ENCODE measurements at regions not wholly inside any gene's neighbourhood (a gene's known extent, or its start where the extent isn't known, plus 50 kb on each side); places are given as distances from the start of the nearest gene placed in this dataset.
"Not testable (repeated sequence)": the region's sequence is repeated elsewhere in the genome, so short reads cannot be mapped to it uniquely, and the experiment has no call there.

DNA sequence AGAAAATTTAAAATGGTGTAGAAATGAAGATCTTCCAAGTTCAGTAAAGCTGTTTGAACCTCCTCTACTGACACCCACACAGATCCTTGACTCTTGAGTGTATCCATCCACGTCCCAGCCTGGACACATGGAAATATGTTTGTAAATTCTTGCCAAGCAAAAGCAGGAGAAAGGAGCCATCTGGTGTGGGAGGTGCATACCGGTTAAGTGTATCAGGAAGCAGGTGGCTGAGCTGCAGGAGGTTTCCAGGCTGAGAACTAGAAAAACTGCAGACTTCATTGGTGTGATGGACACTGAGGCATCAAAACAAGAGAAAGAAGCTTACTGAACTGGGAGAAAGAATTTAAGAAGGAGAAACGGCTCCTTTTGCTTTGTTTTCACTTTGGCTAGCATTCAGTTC is 229.9 kb upstream of the GRIK2 start:
- Histone ChIP-seq H3K9me3 (ENCODE audit: control extremely low read depth in 1 of 3, control insufficient read depth in 2 of 3, insufficient read depth in 1 of 3, low read length in 2 of 3) (peaks cover 0 to 5% (median 0%) of the 10 kb centered on the region in 3 donors), H4K20me1 (ENCODE audit: control insufficient read depth, insufficient read depth, low read length, poor library complexity, severe bottlenecking) (no peaks in the 10 kb centered on the region), H3K4me1 (ENCODE audit: control insufficient read depth in 2 of 2, insufficient read depth in 2 of 2, low read length in 2 of 2) (no peaks in the 10 kb centered on the region), H3K79me2 (ENCODE audit: control insufficient read depth, insufficient read depth, low read length) (no peaks in the 10 kb centered on the region), H3K27me3 (replicated peaks in 1 of 4; ENCODE audit: control extremely low read depth in 1 of 4, control insufficient read depth in 3 of 4, insufficient read depth in 4 of 4, low read length in 3 of 4) (no peaks in the 10 kb centered on the region), H3K9ac (ENCODE audit: low read length) (no peak overlapping the region), H3K27ac (ENCODE audit: low read length in 2 of 2) (no peak overlapping the region), H3K4me3 (ENCODE audit: control extremely low read depth in 1 of 5, extremely low read depth in 1 of 5, insufficient read depth in 1 of 5, low read depth in 2 of 5, low read length in 4 of 5) (no peak overlapping the region), H2AFZ (ENCODE audit: insufficient read depth, low read depth, low read length, poor library complexity, severe bottlenecking) (no peak overlapping the region), H3K4me2 (replicated peaks; ENCODE audit: low read depth, low read length, poor library complexity, severe bottlenecking) (no peak overlapping the region), H3K36me3 (replicated peaks in 1 of 2; ENCODE audit: control extremely low read depth in 1 of 2, control insufficient read depth in 1 of 2, extremely low read depth in 1 of 2, insufficient read depth in 2 of 2, low read length in 1 of 2) (no peaks in the 10 kb centered on the region)
- intact Hi-C loops (cut with micrococcal nuclease), result no loop called here
- POLR2A ChIA-PET, result no interaction called here
- CTCF ChIA-PET, result no interaction called here
- Mint-ChIP-seq H3K9me3 (ENCODE audit: insufficient read depth) (no peaks in the 10 kb centered on the region), H3K27me3 (no peaks in the 10 kb centered on the region), H3K4me3 (no peak overlapping the region), H3K4me1 (no peaks in the 10 kb centered on the region), H3K27ac (no peak overlapping the region)
- 87% methylated on average over 2 of the region's 3 CpGs for WGBS (ENCODE audit: insufficient coverage)
- DNase-seq (no peak), ATAC-seq (ENCODE audit: low read depth) (no peak)
- TF ChIP-seq, protein P1, sequence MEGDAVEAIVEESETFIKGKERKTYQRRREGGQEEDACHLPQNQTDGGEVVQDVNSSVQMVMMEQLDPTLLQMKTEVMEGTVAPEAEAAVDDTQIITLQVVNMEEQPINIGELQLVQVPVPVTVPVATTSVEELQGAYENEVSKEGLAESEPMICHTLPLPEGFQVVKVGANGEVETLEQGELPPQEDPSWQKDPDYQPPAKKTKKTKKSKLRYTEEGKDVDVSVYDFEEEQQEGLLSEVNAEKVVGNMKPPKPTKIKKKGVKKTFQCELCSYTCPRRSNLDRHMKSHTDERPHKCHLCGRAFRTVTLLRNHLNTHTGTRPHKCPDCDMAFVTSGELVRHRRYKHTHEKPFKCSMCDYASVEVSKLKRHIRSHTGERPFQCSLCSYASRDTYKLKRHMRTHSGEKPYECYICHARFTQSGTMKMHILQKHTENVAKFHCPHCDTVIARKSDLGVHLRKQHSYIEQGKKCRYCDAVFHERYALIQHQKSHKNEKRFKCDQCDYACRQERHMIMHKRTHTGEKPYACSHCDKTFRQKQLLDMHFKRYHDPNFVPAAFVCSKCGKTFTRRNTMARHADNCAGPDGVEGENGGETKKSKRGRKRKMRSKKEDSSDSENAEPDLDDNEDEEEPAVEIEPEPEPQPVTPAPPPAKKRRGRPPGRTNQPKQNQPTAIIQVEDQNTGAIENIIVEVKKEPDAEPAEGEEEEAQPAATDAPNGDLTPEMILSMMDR (IDR thresholded peaks at IDR 0.05), result no peak
- no peak for TF ChIP-seq EZH2 (IDR thresholded peaks at IDR 0.05; ENCODE audit: borderline replicate concordance, insufficient read depth, low read depth, low read length, poor library complexity, severe bottlenecking)

DNA sequence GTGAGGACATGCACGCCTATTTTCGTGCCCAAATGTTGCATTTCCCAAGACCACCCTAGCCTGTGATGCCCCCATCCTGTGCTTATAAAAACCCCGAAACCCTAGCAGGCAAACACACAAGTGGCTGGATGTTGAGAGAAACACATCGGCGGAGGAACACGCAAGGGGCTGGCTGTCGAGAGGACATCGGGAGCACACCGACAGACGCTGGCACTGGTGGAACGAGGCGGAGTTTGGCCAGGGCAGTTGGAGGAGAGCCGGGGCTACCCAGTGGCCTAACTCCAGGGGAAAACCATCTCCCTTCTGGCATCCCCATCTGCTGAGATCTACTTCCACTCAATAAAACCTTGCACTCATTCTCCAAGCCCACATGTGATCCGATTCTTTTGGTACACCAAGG is 225.9 kb upstream of the GRIK2 start:
- TF ChIP-seq, protein P1 (IDR thresholded peaks at IDR 0.05), result no peak
- no peak for TF ChIP-seq EZH2 (IDR thresholded peaks at IDR 0.05; ENCODE audit: borderline replicate concordance, insufficient read depth, low read depth, low read length, poor library complexity, severe bottlenecking)
- Histone ChIP-seq H3K4me2 (replicated peaks; ENCODE audit: low read depth, low read length, poor library complexity, severe bottlenecking) (no peak overlapping the region), H3K9ac (ENCODE audit: low read length) (no peak overlapping the region), H3K27me3 (replicated peaks in 1 of 4; ENCODE audit: control extremely low read depth in 1 of 4, control insufficient read depth in 3 of 4, insufficient read depth in 4 of 4, low read length in 3 of 4) (no peaks in the 10 kb centered on the region), H3K9me3 (ENCODE audit: control extremely low read depth in 1 of 3, control insufficient read depth in 2 of 3, insufficient read depth in 1 of 3, low read length in 2 of 3) (peaks cover 0 to 8% (median 0%) of the 10 kb centered on the region in 3 donors), H3K36me3 (replicated peaks in 1 of 2; ENCODE audit: control extremely low read depth in 1 of 2, control insufficient read depth in 1 of 2, extremely low read depth in 1 of 2, insufficient read depth in 2 of 2, low read length in 1 of 2) (no peaks in the 10 kb centered on the region), H3K27ac (ENCODE audit: low read length in 2 of 2) (no peak overlapping the region), H4K20me1 (ENCODE audit: control insufficient read depth, insufficient read depth, low read length, poor library complexity, severe bottlenecking) (no peaks in the 10 kb centered on the region), H3K79me2 (ENCODE audit: control insufficient read depth, insufficient read depth, low read length) (no peaks in the 10 kb centered on the region), H2AFZ (ENCODE audit: insufficient read depth, low read depth, low read length, poor library complexity, severe bottlenecking) (no peak overlapping the region), H3K4me3 (ENCODE audit: control extremely low read depth in 1 of 5, extremely low read depth in 1 of 5, insufficient read depth in 1 of 5, low read depth in 2 of 5, low read length in 4 of 5) (no peak overlapping the region), H3K4me1 (ENCODE audit: control insufficient read depth in 2 of 2, insufficient read depth in 2 of 2, low read length in 2 of 2) (no peaks in the 10 kb centered on the region)
- Mint-ChIP-seq H3K27ac (no peak overlapping the region), H3K9me3 (ENCODE audit: insufficient read depth) (peaks cover 1% of the 10 kb centered on the region), H3K4me1 (no peaks in the 10 kb centered on the region), H3K27me3 (no peaks in the 10 kb centered on the region), H3K4me3 (no peak overlapping the region)
- CTCF ChIA-PET, result no interaction called here
- intact Hi-C loops (cut with micrococcal nuclease), result no loop called here
- POLR2A ChIA-PET, result no interaction called here
- DNase-seq, result no peak
- ATAC-seq (ENCODE audit: low read depth), result no peak
- over 99% methylated on average over 13 of the region's 14 CpGs for WGBS (ENCODE audit: insufficient coverage)

DNA sequence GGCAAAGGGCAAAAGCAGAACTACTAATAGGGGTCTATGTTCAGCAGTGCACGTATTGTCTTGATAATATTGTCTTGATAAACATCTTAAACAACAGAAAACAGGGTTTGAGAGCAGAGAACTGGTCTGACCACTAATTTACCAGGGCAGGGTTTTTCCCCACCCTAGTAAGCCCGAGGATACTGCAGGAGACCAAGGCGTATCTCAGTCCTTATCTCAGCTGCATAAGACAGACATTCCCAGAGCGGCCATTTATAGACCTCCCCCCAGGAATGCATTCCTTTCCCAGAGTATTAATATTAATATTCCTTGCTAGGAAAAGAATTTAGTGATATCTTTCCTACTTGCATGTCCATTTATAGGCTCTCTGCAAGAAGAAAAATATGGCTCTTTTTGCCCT is 222.5 kb upstream of the GRIK2 start:
- H3K4me3 ChIP-seq (ENCODE audit: control extremely low read depth in 1 of 5, extremely low read depth in 1 of 5, insufficient read depth in 1 of 5, low read depth in 2 of 5, low read length in 4 of 5); POLR2A ChIA-PET; H3K36me3 ChIP-seq (replicated peaks in 1 of 2; ENCODE audit: control extremely low read depth in 1 of 2, control insufficient read depth in 1 of 2, extremely low read depth in 1 of 2, insufficient read depth in 2 of 2, low read length in 1 of 2); H3K27me3 ChIP-seq (replicated peaks in 1 of 4; ENCODE audit: control extremely low read depth in 1 of 4, control insufficient read depth in 3 of 4, insufficient read depth in 4 of 4, low read length in 3 of 4); H3K4me1 Mint-ChIP-seq; H3K9ac ChIP-seq (ENCODE audit: low read length); H3K27ac Mint-ChIP-seq; H3K27ac ChIP-seq (ENCODE audit: low read length in 2 of 2); H3K4me2 ChIP-seq (replicated peaks; ENCODE audit: low read depth, low read length, poor library complexity, severe bottlenecking); intact Hi-C loops (cut with micrococcal nuclease); H3K9me3 Mint-ChIP-seq (ENCODE audit: insufficient read depth); H2AFZ ChIP-seq (ENCODE audit: insufficient read depth, low read depth, low read length, poor library complexity, severe bottlenecking); ATAC-seq (ENCODE audit: low read depth); DNase-seq; H4K20me1 ChIP-seq (ENCODE audit: control insufficient read depth, insufficient read depth, low read length, poor library complexity, severe bottlenecking); H3K4me1 ChIP-seq (ENCODE audit: control insufficient read depth in 2 of 2, insufficient read depth in 2 of 2, low read length in 2 of 2); H3K9me3 ChIP-seq (ENCODE audit: control extremely low read depth in 1 of 3, control insufficient read depth in 2 of 3, insufficient read depth in 1 of 3, low read length in 2 of 3); H3K27me3 Mint-ChIP-seq; H3K79me2 ChIP-seq (ENCODE audit: control insufficient read depth, insufficient read depth, low read length); H3K4me3 Mint-ChIP-seq: not testable (repeated sequence)
- CTCF ChIA-PET, result interaction anchor here (1.2 kb wide), 1 partner anchor 9 kb away, joined by 3 read pairs; no protein-coding TSS in a partner anchor
- WGBS (ENCODE audit: insufficient coverage), result no CpG with 5 or more reads among the region's 4 CpGs

All from B cell (primary cell).